Nephron progenitor cell (in vitro differentiated cells): ENCODE measurements at regions not wholly inside any gene's neighbourhood (a gene's known extent, or its start where the extent isn't known, plus 50 kb on each side); places are given as distances from the start of the nearest gene placed in this dataset.
A peak's percentile ranks its signal among the peaks of the same experiment; 100 is the strongest.

Experiments
- DNase-seq: peaks from one replicate; pipeline ENCODE4 v3.0.0; 2021
- H3K27ac Mint-ChIP-seq: 2 replicates; pipeline ENCODE4 v1.8.0; 2021; ENCODE audit warnings: mild to moderate bottlenecking, moderate library complexity, mixed read lengths
- H3K27me3 Mint-ChIP-seq: 2 replicates; pipeline ENCODE4 v1.8.0; 2021; ENCODE audit warnings: mild to moderate bottlenecking, low read depth, mixed read lengths; ENCODE audit not compliant: poor library complexity
- H3K36me3 Mint-ChIP-seq: 2 replicates; pipeline ENCODE4 v1.8.0; 2021; ENCODE audit warnings: low read depth, mixed read lengths
- H3K4me1 Mint-ChIP-seq: 2 replicates; pipeline ENCODE4 v1.8.0; 2021; ENCODE audit warnings: mixed read lengths
- H3K4me3 Mint-ChIP-seq: 2 replicates; pipeline ENCODE4 v1.8.0; 2021; ENCODE audit warnings: mild to moderate bottlenecking, moderate library complexity, mixed read lengths
- H3K9me3 Mint-ChIP-seq: 2 replicates; pipeline ENCODE4 v1.8.0; 2021; ENCODE audit warnings: mild to moderate bottlenecking, moderate library complexity, mixed read lengths
- CTCF ChIP-seq: fragments of 200-600 bp; sonication (generic); IDR thresholded peaks from 2 replicates; pipeline ENCODE4 v1.5.0; 2021; ENCODE audit warnings: antibody characterized with exemption

DNA sequence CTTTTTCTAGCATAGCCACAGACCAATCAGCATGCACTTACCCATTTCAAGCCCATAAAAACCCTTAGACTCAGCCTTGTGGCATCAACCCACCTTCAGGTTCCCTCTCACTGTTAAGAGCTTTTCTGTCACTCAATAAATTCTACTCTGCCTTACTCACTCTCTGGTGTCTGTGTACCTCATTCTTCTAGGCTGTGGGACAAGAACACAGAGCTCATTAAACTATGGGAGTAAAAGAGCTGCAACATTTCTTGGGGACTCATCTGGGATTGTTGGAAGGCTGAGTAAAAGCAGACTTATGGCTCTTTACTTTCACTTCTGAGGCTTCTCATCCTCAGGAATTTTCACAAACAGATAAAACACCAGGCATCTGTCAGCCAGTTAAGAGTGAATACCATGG lies 879.3 kb downstream of the ROBO2 start:
- H3K9me3 Mint-ChIP-seq, result peaks cover 18% of the 10 kb centered on the region
- DNase-seq, result no peak
- TF ChIP-seq CTCF, result no peak
- H3K27ac Mint-ChIP-seq, result no peak overlapping the region
- no peak overlapping the region for H3K4me3 Mint-ChIP-seq
- no peaks in the 10 kb centered on the region for H3K36me3 Mint-ChIP-seq
- no peaks in the 10 kb centered on the region for H3K27me3 Mint-ChIP-seq
- no peaks in the 10 kb centered on the region for H3K4me1 Mint-ChIP-seq

DNA sequence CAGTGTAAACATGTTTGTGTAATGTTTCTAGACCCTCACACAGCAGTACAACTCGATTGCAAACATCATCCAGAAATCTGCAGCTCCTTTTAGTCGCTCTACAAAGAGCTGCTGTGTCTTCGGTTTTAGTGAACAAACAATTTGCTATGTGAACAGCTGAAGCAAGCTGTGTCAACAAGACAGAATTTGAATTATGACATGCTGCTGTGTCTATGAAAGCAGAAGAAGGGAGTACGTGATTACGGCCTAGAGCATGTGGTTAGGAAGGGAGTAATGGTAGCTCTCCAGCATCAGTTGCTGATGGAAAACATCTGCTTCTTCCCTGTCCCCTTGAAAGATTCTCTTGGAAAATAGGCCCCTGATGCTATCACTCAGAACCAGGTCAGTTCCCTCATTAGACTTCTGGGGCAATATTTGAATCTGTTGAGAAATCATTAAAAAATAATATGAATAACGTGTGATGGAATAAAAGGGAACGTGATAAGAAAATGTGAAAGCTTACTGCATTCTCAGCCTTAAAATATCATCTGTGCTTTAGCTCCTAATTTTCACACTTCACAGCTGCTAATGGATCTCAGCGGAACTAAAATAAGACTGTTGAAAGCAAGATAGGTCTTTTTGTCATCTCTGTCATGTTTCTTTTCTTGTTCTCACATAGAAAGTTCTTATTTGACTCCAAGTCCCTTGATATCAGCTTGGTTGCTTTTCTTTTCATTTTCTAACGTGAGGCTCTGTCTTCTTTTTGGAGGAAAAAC lies 891.5 kb downstream of the ROBO2 start:
- Mint-ChIP-seq H3K4me3 (no peak overlapping the region), H3K27me3 (no peaks in the 10 kb centered on the region), H3K4me1 (no peaks in the 10 kb centered on the region), H3K27ac (no peak overlapping the region), H3K36me3 (no peaks in the 10 kb centered on the region), H3K9me3 (no peaks in the 10 kb centered on the region)
- no peak for DNase-seq
- TF ChIP-seq CTCF, result no peak

DNA sequence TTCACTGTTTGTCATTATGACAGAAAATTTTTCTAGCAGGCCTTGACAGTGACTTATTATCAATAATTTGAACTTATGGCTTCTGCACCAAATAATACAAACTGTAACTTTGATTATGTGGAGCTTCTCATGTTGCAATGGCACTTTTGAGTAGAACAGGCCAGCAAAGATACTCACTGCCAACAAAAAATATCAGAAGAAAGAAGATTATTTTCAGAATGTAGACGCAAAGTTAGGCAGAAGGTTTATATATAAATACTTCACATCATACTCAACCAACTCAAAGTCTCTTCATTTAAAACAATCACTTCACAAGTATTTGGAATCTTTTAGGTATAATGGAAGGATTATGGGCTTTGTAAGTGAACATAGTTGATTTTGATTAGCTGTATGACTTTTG lies 893.0 kb downstream of the ROBO2 start:
- TF ChIP-seq CTCF, result no peak
- no peaks in the 10 kb centered on the region for H3K4me1 Mint-ChIP-seq
- no peaks in the 10 kb centered on the region for H3K9me3 Mint-ChIP-seq
- DNase-seq, result no peak
- no peaks in the 10 kb centered on the region for H3K36me3 Mint-ChIP-seq
- H3K27me3 Mint-ChIP-seq, result no peaks in the 10 kb centered on the region
- H3K4me3 Mint-ChIP-seq, result no peak overlapping the region
- no peak overlapping the region for H3K27ac Mint-ChIP-seq

- Mint-ChIP-seq H3K36me3 (no peaks in the 10 kb centered on the region), H3K4me1 (no peaks in the 10 kb centered on the region), H3K9me3 (no peaks in the 10 kb centered on the region), H3K4me3 (no peak overlapping the region), H3K27ac (no peak overlapping the region), H3K27me3 (no peaks in the 10 kb centered on the region)
- TF ChIP-seq CTCF, result no peak
- DNase-seq, result no peak
Observed at GRCh38 chr3:77933926-77934325, 894.0 kb downstream of the ROBO2 start.

- no peaks in the 10 kb centered on the region for H3K4me1 Mint-ChIP-seq
- H3K27me3 Mint-ChIP-seq, result no peaks in the 10 kb centered on the region
- no peak for TF ChIP-seq CTCF
Observed at GRCh38 chr3:77935418-77935817, 895.5 kb downstream of the ROBO2 start.

DNA sequence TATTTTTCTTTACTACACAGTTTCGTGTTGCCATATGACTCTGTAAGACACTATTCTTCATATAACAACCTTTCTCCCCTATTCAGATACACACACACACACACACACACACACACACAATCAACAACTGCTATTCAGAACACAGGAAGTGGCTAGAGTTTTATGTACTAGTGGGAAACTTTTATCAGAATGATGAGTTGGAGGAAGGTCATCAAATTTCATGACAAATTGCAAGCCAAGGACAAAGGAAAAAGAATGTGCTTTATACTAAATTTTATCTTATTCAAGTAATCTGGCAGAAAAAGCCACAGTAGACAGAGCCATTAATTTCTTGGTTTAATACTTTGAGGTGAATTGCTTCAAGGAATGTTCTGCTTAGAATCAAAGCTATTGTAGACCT lies 899.8 kb downstream of the ROBO2 start:
- Mint-ChIP-seq H3K4me1 (peaks cover 9% of the 10 kb centered on the region), H3K9me3 (no peaks in the 10 kb centered on the region), H3K36me3 (no peaks in the 10 kb centered on the region), H3K4me3 (no peak overlapping the region), H3K27ac (peak overlapping the region; percentile 37), H3K27me3 (no peaks in the 10 kb centered on the region)
- TF ChIP-seq CTCF, result no peak
- DNase-seq, result no peak

More at GRCh38 chr3:77935418-77935817, 895.5 kb downstream of the ROBO2 start:
- H3K9me3 Mint-ChIP-seq, result no peaks in the 10 kb centered on the region
- no peaks in the 10 kb centered on the region for H3K36me3 Mint-ChIP-seq
- no peak for DNase-seq
- H3K27ac Mint-ChIP-seq, result no peak overlapping the region
- H3K4me3 Mint-ChIP-seq, result no peak overlapping the region
